Body of pancreas (tissue), 4 donors: ENCODE measurements at regions not wholly inside any gene's neighbourhood (a gene's known extent, or its start where the extent isn't known, plus 50 kb on each side); places are given as distances from the start of the nearest gene placed in this dataset.

Source experiments
- POLR2A ChIP-seq, 3 donors: fragments of 450-650 bp; IDR thresholded peaks; one replicate each; pipeline ENCODE4 v1.6.1; 2016; ENCODE audit warnings: antibody characterized with exemption in 3 of 3, mild to moderate bottlenecking in 2 of 3
- TF ChIP-seq, protein P1 (sequence below), 7 experiments: fragments of 450-650 bp in 4 of 7; fragments of 200-600 bp in 3 of 7; sonication (generic) in 3 of 7; IDR thresholded peaks; one replicate each; pipeline ENCODE4 v1.5.1; 2016 to 2019; ENCODE audit warnings: antibody characterized with exemption in 7 of 7

DNA sequence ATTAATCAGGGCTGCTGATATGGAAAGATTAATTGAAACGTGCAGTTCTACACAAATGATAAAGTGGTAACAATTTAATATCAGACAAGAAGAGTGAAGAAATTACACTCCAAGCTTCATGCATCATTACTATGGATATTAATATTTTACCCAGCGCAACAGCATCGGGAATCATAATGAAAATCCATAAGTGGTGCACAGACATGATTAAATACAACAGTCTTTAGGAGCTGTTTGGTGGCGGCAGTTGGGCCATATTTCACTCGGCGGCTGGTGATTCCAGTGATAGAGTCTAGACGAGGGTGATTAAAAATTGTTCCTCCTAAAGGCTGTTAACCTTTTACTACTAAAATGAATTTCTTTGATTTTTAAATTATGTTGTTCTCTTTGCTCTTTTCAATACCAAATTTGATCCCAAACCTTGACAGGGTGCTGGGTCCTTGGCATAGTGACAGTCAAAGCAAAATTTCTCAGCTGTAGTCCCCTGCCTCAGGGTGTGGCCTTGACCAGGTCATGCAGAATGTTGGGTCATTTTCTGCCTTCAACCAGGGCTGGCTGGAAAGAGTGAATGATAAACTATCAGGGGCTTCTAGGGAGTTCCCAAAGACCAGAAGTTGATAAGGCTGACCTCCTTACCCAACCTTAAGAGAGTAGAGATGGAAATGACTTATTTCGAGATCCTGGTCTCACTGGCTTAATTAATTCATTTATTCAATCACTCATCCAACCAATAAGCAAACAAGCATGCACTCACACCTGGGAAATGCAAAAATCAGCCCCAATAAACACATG is 392.0 kb downstream of the IL20RB start:
- TF ChIP-seq, protein P1, sequence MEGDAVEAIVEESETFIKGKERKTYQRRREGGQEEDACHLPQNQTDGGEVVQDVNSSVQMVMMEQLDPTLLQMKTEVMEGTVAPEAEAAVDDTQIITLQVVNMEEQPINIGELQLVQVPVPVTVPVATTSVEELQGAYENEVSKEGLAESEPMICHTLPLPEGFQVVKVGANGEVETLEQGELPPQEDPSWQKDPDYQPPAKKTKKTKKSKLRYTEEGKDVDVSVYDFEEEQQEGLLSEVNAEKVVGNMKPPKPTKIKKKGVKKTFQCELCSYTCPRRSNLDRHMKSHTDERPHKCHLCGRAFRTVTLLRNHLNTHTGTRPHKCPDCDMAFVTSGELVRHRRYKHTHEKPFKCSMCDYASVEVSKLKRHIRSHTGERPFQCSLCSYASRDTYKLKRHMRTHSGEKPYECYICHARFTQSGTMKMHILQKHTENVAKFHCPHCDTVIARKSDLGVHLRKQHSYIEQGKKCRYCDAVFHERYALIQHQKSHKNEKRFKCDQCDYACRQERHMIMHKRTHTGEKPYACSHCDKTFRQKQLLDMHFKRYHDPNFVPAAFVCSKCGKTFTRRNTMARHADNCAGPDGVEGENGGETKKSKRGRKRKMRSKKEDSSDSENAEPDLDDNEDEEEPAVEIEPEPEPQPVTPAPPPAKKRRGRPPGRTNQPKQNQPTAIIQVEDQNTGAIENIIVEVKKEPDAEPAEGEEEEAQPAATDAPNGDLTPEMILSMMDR (IDR thresholded peaks at IDR 0.05), result no peak
- no peak for TF ChIP-seq POLR2A (IDR thresholded peaks at IDR 0.05)
